A673 (cell line): ENCODE measurements at regions not wholly inside any gene's neighbourhood (a gene's known extent, or its start where the extent isn't known, plus 50 kb on each side); places are given as distances from the start of the nearest gene placed in this dataset.

ENCODE experiments used
- BruUV-seq: library from RNA; stranded (reverse); fragments of 400-500 nt; replicated peaks from 2 replicates; lab custom pipeline; 2021; lab: Mats Ljungman, UMichigan
- CTCF ChIA-PET: fragments of 300-600 bp; sonication (Branson Sonifier 250); formaldehyde crosslinking; loops from one replicate; lab custom pipeline; 2022; ENCODE audit warnings: antibody characterized with exemption; lab: Charles Lee
- POLR2A ChIA-PET: fragments of 300-600 bp; sonication (Branson Sonifier 250); formaldehyde crosslinking; loops from one replicate; lab custom pipeline; 2022; ENCODE audit warnings: antibody characterized with exemption; ENCODE audit not compliant: low non-redundant PET; lab: Charles Lee
- DNase-seq: peaks from one replicate; pipeline ENCODE4 v3.0.0-alpha.2; 2015; ENCODE audit warnings: low spot score
- H3K27ac ChIP-seq: fragments of 200-600 bp; sonication (generic); 2 replicates; pipeline ENCODE4 v1.5.1; 2016; ENCODE audit warnings: mixed run types, low read depth, mild to moderate bottlenecking, mixed read lengths, antibody characterized with exemption, low read length; ENCODE audit not compliant: poor library complexity, severe bottlenecking
- H3K27me3 ChIP-seq: fragments of 200-600 bp; sonication (generic); replicated peaks from 2 replicates; pipeline ENCODE4 v1.6.1; 2017; ENCODE audit warnings: mixed run types, low read depth, mild to moderate bottlenecking, mixed read lengths, antibody characterized with exemption, low read length; ENCODE audit not compliant: insufficient read depth, poor library complexity
- H3K36me3 ChIP-seq: fragments of 200-600 bp; sonication (generic); 2 replicates; pipeline ENCODE4 v1.6.1; 2016; ENCODE audit warnings: mixed run types, mild to moderate bottlenecking, mixed read lengths, antibody characterized with exemption, low read length; ENCODE audit not compliant: insufficient read depth, poor library complexity, severe bottlenecking
- H3K4me1 ChIP-seq: fragments of 200-600 bp; sonication (generic); 2 replicates; pipeline ENCODE4 v1.6.1; 2017; ENCODE audit warnings: mixed run types, mild to moderate bottlenecking, mixed read lengths, antibody characterized with exemption, low read length; ENCODE audit not compliant: insufficient read depth, poor library complexity, severe bottlenecking
- H3K4me3 ChIP-seq: fragments of 200-600 bp; sonication (generic); 2 replicates; pipeline ENCODE4 v1.5.1; 2016; ENCODE audit warnings: low read depth, mixed run types, mild to moderate bottlenecking, mixed read lengths, low read length; ENCODE audit not compliant: poor library complexity, severe bottlenecking
- H3K9me3 ChIP-seq: fragments of 200-600 bp; sonication (generic); 2 replicates; pipeline ENCODE4 v1.6.1; 2016; ENCODE audit warnings: mixed run types, low read depth, mild to moderate bottlenecking, mixed read lengths, antibody characterized with exemption, low read length; ENCODE audit not compliant: poor library complexity, severe bottlenecking
- CTCF ChIP-seq: fragments of 300-800, 200-600 bp; sonication (generic); conservative IDR thresholded peaks from 2 replicates; pipeline ENCODE4 v1.5.1; 2017; ENCODE audit warnings: low read depth, mild to moderate bottlenecking, antibody characterized with exemption, low read length, moderate library complexity, mixed read lengths
- EZH2 ChIP-seq: fragments of 200-600 bp; sonication (generic); IDR thresholded peaks from 2 replicates; pipeline ENCODE4 v1.6.1; 2017; ENCODE audit warnings: borderline replicate concordance, low read depth, mild to moderate bottlenecking, mixed read lengths, antibody characterized with exemption, low read length; ENCODE audit not compliant: poor library complexity, severe bottlenecking
- intact Hi-C: fragments of 100-400 bp; cut with micrococcal nuclease; formaldehyde crosslinking; loops from one replicate; pipeline ENCODE4 v1.10.0; 2022; ENCODE audit not compliant: unreplicated experiment

GRCh38 chr1:157893686-157894085 is 52.1 kb upstream of the CD5L start:
- Histone ChIP-seq H3K27ac (no peak overlapping the region), H3K27me3 (peaks cover 3% of the 10 kb centered on the region), H3K4me3 (no peak overlapping the region), H3K4me1 (no peaks in the 10 kb centered on the region), H3K9me3 (no peaks in the 10 kb centered on the region), H3K36me3 (no peaks in the 10 kb centered on the region)
- no peak for TF ChIP-seq CTCF
- TF ChIP-seq EZH2, result no peak
- BruUV-seq, result no TSS peak
- ChIA-PET CTCF (no interaction called here), POLR2A (no interaction called here)
- DNase-seq, result no peak
- intact Hi-C loops, result no loop called here

- no TSS peak for BruUV-seq
- POLR2A ChIA-PET, result no interaction called here
- Histone ChIP-seq H3K9me3 (no peaks in the 10 kb centered on the region), H3K27ac (no peak overlapping the region), H3K4me3 (no peak overlapping the region), H3K27me3 (peaks cover 2% of the 10 kb centered on the region), H3K36me3 (no peaks in the 10 kb centered on the region), H3K4me1 (no peaks in the 10 kb centered on the region)
- no peak for DNase-seq
- intact Hi-C loops, result no loop called here
- TF ChIP-seq CTCF, result no peak
- CTCF ChIA-PET, result no interaction called here
These were observed 53.1 kb upstream of the CD5L start for GRCh38 chr1:157894613-157895165.

- BruUV-seq, result no TSS peak
- intact Hi-C loops, result no loop called here
- H3K9me3 ChIP-seq, result no peaks in the 10 kb centered on the region
- no peaks in the 10 kb centered on the region for H3K4me1 ChIP-seq
- H3K27me3 ChIP-seq, result peaks cover 36% of the 10 kb centered on the region
- ChIA-PET POLR2A (no interaction called here), CTCF (no interaction called here)
- DNase-seq, result no peak
- TF ChIP-seq CTCF (no peak), EZH2 (no peak)
- no peak overlapping the region for H3K4me3 ChIP-seq
- H3K36me3 ChIP-seq, result no peaks in the 10 kb centered on the region
- no peak overlapping the region for H3K27ac ChIP-seq
These were observed 68.7 kb upstream of the CD5L start for GRCh38 chr1:157910270-157910669.
